DND-41 (cell line): ENCODE measurements at regions not wholly inside any gene's neighbourhood (a gene's known extent, or its start where the extent isn't known, plus 50 kb on each side); places are given as distances from the start of the nearest gene placed in this dataset.

Source experiments
- ATAC-seq: fragments of 200-7000 bp; cut with Tn5 transposase; 3 replicates; pipeline ENCODE4 v1.9.1; 2021; ENCODE audit warnings: low read depth; ENCODE audit not compliant: insufficient read depth
- DNase-seq: peaks from one replicate; pipeline ENCODE4 v3.0.0-alpha.2; 2020
- H2AFZ ChIP-seq: 2 replicates; pipeline ENCODE4 v1.6.0; 2012; ENCODE audit warnings: low read depth, low read length
- H3K27ac ChIP-seq: 2 replicates; pipeline ENCODE4 v1.5.1; 2012; ENCODE audit warnings: low read length, inconsistent platforms
- H3K27me3 ChIP-seq: fragments of 200-600 bp; sonication (generic); 2 replicates; pipeline ENCODE4 v1.6.0; 2012; ENCODE audit warnings: low read length, mild to moderate bottlenecking, inconsistent platforms; ENCODE audit not compliant: insufficient read depth, poor library complexity
- H3K36me3 ChIP-seq: 2 replicates; pipeline ENCODE4 v1.5.1; 2012; ENCODE audit warnings: low read length, inconsistent platforms; ENCODE audit not compliant: insufficient read depth
- H3K4me1 ChIP-seq: 2 replicates; pipeline ENCODE4 v1.5.1; 2012; ENCODE audit warnings: mild to moderate bottlenecking, low read length; ENCODE audit not compliant: insufficient read depth
- H3K4me2 ChIP-seq: 2 replicates; pipeline ENCODE4 v1.6.0; 2012; ENCODE audit warnings: mild to moderate bottlenecking, moderate library complexity, low read length, inconsistent platforms; ENCODE audit not compliant: insufficient read depth
- H3K4me3 ChIP-seq, 2 experiments: fragments of 200-600 bp in 1 of 2; shearing (Covaris generic) in 1 of 2; 2 replicates each; pipeline ENCODE4 v1.5.1; 2012 to 2016; ENCODE audit warnings: inconsistent platforms in 2 of 2, low read length in 2 of 2, mild to moderate bottlenecking in 2 of 2, low read depth in 1 of 2, moderate library complexity in 1 of 2
- H3K79me2 ChIP-seq: 2 replicates; pipeline ENCODE4 v1.6.0; 2012; ENCODE audit warnings: low read length, inconsistent platforms; ENCODE audit not compliant: insufficient read depth
- H3K9ac ChIP-seq: 2 replicates; pipeline ENCODE4 v1.6.0; 2012; ENCODE audit warnings: low read depth, mild to moderate bottlenecking, inconsistent platforms, low read length, moderate library complexity
- H3K9me3 ChIP-seq: 2 replicates; pipeline ENCODE4 v1.5.1; 2012; ENCODE audit warnings: low read length, moderate library complexity, mild to moderate bottlenecking, inconsistent platforms; ENCODE audit not compliant: insufficient read depth, severe bottlenecking
- H4K20me1 ChIP-seq: 2 replicates; pipeline ENCODE4 v1.6.0; 2012; ENCODE audit warnings: low read length; ENCODE audit not compliant: insufficient read depth
- CTCF ChIP-seq: IDR thresholded peaks from 2 replicates; pipeline ENCODE4 v1.5.1; 2012; ENCODE audit warnings: borderline replicate concordance, low read length, moderate library complexity, mild to moderate bottlenecking; ENCODE audit not compliant: poor library complexity, severe bottlenecking; ENCODE audit errors: extremely low read depth
- EZH2 ChIP-seq: IDR thresholded peaks from 3 replicates; pipeline ENCODE4 v1.6.1; 2012; ENCODE audit warnings: borderline replicate concordance, low read depth, mild to moderate bottlenecking, moderate library complexity, low read length, inconsistent platforms; ENCODE audit not compliant: severe bottlenecking

- TF ChIP-seq EZH2 (no peak), CTCF (no peak)
- Histone ChIP-seq H3K79me2 (no peaks in the 10 kb centered on the region), H3K4me1 (no peaks in the 10 kb centered on the region), H3K4me2 (no peak overlapping the region), H3K9me3 (no peaks in the 10 kb centered on the region), H2AFZ (no peak overlapping the region), H3K27ac (no peak overlapping the region), H3K4me3 (no peak overlapping the region), H3K27me3 (no peaks in the 10 kb centered on the region), H3K9ac (no peak overlapping the region), H3K36me3 (no peaks in the 10 kb centered on the region), H4K20me1 (no peaks in the 10 kb centered on the region)
- ATAC-seq (no peak), DNase-seq (no peak)
Observed at GRCh38 chr9:87010626-87011025, 63.3 kb upstream of the GAS1 start.

- no peak for TF ChIP-seq CTCF
- TF ChIP-seq EZH2: no peak
- Histone ChIP-seq H3K27ac (no peak overlapping the region), H3K9me3 (no peaks in the 10 kb centered on the region), H4K20me1 (no peaks in the 10 kb centered on the region), H3K27me3 (no peaks in the 10 kb centered on the region), H3K4me2 (no peak overlapping the region), H2AFZ (no peak overlapping the region), H3K9ac (no peak overlapping the region), H3K4me3 (no peak overlapping the region), H3K4me1 (no peaks in the 10 kb centered on the region), H3K79me2 (no peaks in the 10 kb centered on the region), H3K36me3 (no peaks in the 10 kb centered on the region)
- no peak for ATAC-seq
- DNase-seq: no peak
Observed at GRCh38 chr9:87011551-87011950, 64.2 kb upstream of the GAS1 start.

GRCh38 chr9:87013490-87013889 lies 66.2 kb upstream of the GAS1 start:
- ATAC-seq (no peak), DNase-seq (no peak)
- Histone ChIP-seq H3K9ac (no peak overlapping the region), H3K4me3 (no peak overlapping the region), H3K4me1 (no peaks in the 10 kb centered on the region), H3K27ac (no peak overlapping the region), H3K36me3 (no peaks in the 10 kb centered on the region), H3K9me3 (no peaks in the 10 kb centered on the region), H3K4me2 (no peak overlapping the region), H3K27me3 (no peaks in the 10 kb centered on the region), H4K20me1 (no peaks in the 10 kb centered on the region), H2AFZ (no peak overlapping the region), H3K79me2 (no peaks in the 10 kb centered on the region)
- TF ChIP-seq CTCF: no peak

- Histone ChIP-seq H4K20me1 (no peaks in the 10 kb centered on the region), H3K9ac (no peak overlapping the region), H3K4me3 (no peak overlapping the region), H2AFZ (no peak overlapping the region), H3K36me3 (no peaks in the 10 kb centered on the region), H3K27ac (no peak overlapping the region), H3K27me3 (no peaks in the 10 kb centered on the region), H3K79me2 (no peaks in the 10 kb centered on the region), H3K4me1 (no peaks in the 10 kb centered on the region), H3K4me2 (no peak overlapping the region), H3K9me3 (no peaks in the 10 kb centered on the region)
- TF ChIP-seq CTCF: no peak
- no peak for TF ChIP-seq EZH2
- ATAC-seq (no peak), DNase-seq (no peak)
Observed at GRCh38 chr9:87014436-87014835, 67.1 kb upstream of the GAS1 start.
